ENCODE measurements at regions not wholly inside any gene's neighbourhood (a gene's known extent, or its start where the extent isn't known, plus 50 kb on each side); places are given as distances from the start of the nearest gene placed in this dataset.

DNA sequence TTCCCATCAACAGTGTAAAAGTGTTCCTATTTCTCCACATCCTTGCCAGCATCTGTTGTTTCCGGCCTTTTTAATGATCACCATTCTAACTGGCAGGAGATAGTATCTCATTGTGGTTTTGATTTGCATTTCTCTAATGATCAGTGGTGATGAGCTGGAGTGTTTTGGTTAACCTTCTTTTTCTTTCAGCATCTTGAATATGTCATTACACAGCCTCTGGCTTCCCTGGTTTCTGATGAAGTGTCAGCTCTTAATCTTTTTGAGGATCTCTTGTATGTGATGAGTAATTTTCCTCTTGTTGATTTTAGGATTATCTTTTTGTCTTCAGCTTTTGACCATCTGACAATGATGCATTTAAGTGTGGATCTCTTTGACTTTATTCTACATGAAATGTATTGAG lies 133.2 kb upstream of the GRIK3 start:
- no peak for TF ChIP-seq EP300 (IDR thresholded peaks at IDR 0.05)
- TF ChIP-seq POLR2A (IDR thresholded peaks at IDR 0.05) = no peak
- TF ChIP-seq POLR2AphosphoS5 (IDR thresholded peaks at IDR 0.05) = no peak
- TF ChIP-seq, protein P1, sequence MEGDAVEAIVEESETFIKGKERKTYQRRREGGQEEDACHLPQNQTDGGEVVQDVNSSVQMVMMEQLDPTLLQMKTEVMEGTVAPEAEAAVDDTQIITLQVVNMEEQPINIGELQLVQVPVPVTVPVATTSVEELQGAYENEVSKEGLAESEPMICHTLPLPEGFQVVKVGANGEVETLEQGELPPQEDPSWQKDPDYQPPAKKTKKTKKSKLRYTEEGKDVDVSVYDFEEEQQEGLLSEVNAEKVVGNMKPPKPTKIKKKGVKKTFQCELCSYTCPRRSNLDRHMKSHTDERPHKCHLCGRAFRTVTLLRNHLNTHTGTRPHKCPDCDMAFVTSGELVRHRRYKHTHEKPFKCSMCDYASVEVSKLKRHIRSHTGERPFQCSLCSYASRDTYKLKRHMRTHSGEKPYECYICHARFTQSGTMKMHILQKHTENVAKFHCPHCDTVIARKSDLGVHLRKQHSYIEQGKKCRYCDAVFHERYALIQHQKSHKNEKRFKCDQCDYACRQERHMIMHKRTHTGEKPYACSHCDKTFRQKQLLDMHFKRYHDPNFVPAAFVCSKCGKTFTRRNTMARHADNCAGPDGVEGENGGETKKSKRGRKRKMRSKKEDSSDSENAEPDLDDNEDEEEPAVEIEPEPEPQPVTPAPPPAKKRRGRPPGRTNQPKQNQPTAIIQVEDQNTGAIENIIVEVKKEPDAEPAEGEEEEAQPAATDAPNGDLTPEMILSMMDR (IDR thresholded peaks at IDR 0.05) = no peak
- peaks cover 0 to 10% (median 0%) of the 10 kb centered on the region in 3 donors for H3K27me3 ChIP-seq
- 86 to 88% methylated on average over 1 of the region's 1 CpG for WGBS, 2 donors
- DNase-seq = no peak
- no peak overlapping the region for H3K4me3 ChIP-seq
- H3K27ac ChIP-seq = no peak overlapping the region
- H3K36me3 ChIP-seq = no peaks in the 10 kb centered on the region
- intact Hi-C loops (cut with DNase I) = no loop called here
- no peaks in the 10 kb centered on the region for H3K4me1 ChIP-seq
- peaks cover 0 to 2% (median 0%) of the 10 kb centered on the region in 4 donors for H3K9me3 ChIP-seq

DNA sequence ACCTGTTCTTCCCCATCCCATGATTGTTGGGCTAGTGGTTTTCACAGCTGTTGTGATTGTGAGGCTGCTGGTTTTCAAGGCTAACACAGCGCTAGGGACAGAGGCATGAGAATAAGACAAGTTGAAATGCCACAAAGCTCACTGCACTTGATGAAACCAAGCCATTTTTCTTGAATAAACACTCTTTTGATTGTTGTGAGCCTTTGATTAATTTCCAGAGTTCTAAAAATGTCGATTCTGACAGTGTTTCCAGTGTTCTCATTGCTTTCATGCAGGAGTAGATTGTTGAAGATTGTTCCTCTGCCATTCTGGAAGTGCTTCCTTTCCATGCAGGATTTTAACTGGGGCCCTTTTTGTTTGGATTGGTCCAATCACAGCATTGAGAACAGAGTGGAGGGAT lies 134.9 kb upstream of the GRIK3 start:
- H3K36me3 ChIP-seq = no peaks in the 10 kb centered on the region
- TF ChIP-seq POLR2AphosphoS5 (IDR thresholded peaks at IDR 0.05) (no peak), POLR2A (IDR thresholded peaks at IDR 0.05) (no peak), EP300 (IDR thresholded peaks at IDR 0.05) (no peak)
- TF ChIP-seq, protein P1 (IDR thresholded peaks at IDR 0.05) = no peak
- peaks cover 0 to 2% (median 0%) of the 10 kb centered on the region in 4 donors for H3K9me3 ChIP-seq
- H3K27me3 ChIP-seq = peaks cover 0 to 10% (median 0%) of the 10 kb centered on the region in 3 donors
- no peaks in the 10 kb centered on the region for H3K4me1 ChIP-seq
- H3K4me3 ChIP-seq = no peak overlapping the region
- intact Hi-C loops (cut with DNase I) = no loop called here
- DNase-seq = no peak
- H3K27ac ChIP-seq = no peak overlapping the region
- 46 to 59% methylated on average over 2 of the region's 2 CpGs for WGBS, 2 donors

- DNase-seq = no peak
These were observed 135.5 kb upstream of the GRIK3 start for GRCh38 chr1:37169743-37170275.

DNA sequence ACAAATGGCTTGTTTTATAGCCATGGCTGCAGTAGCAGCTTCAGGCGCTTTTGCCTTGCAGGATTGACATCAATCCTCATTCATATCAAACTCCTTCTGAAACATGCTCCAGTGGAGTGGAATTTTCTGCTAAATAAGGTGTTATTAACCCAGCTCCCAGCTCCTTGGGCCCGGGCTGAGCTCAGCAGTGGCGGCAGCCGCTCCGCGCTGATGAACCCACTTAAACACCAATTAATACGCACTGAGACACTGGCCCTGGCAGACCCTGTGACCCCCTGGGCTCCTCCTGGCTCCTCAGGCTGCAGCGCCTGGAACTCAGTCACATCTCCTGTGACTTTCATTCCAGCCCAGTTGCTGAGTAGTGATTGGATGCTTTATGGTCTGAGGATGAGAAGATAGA lies 137.4 kb upstream of the GRIK3 start:
- intact Hi-C loops (cut with DNase I) = no loop called here
- Histone ChIP-seq H3K27ac (no peak overlapping the region), H3K36me3 (no peaks in the 10 kb centered on the region), H3K4me3 (no peak overlapping the region), H3K27me3 (peaks cover 0 to 10% (median 0%) of the 10 kb centered on the region in 3 donors), H3K9me3 (no peaks in the 10 kb centered on the region), H3K4me1 (no peaks in the 10 kb centered on the region)
- no peak for DNase-seq
- no peak for TF ChIP-seq POLR2AphosphoS5 (IDR thresholded peaks at IDR 0.05)
- TF ChIP-seq POLR2A (IDR thresholded peaks at IDR 0.05) = no peak
- TF ChIP-seq, protein P1 (IDR thresholded peaks at IDR 0.05) = no peak
- TF ChIP-seq EP300 (IDR thresholded peaks at IDR 0.05) = no peak
- WGBS, 2 donors = 75 to 81% methylated on average over 8 of the region's 8 CpGs

More at GRCh38 chr1:37169743-37170275, 135.5 kb upstream of the GRIK3 start:
- H3K9me3 ChIP-seq = peaks cover 0 to 2% (median 0%) of the 10 kb centered on the region in 4 donors
- H3K36me3 ChIP-seq = no peaks in the 10 kb centered on the region
- WGBS, 2 donors = 83% methylated on average over 8 of the region's 8 CpGs
- no peak for TF ChIP-seq POLR2AphosphoS5 (IDR thresholded peaks at IDR 0.05)
- TF ChIP-seq POLR2A (IDR thresholded peaks at IDR 0.05) = no peak
- TF ChIP-seq EP300 (IDR thresholded peaks at IDR 0.05) = no peak
- TF ChIP-seq, protein P1 (IDR thresholded peaks at IDR 0.05) = no peak
- intact Hi-C loops (cut with DNase I) = no loop called here
- H3K4me1 ChIP-seq = no peaks in the 10 kb centered on the region
- H3K4me3 ChIP-seq = no peak overlapping the region
- no peak overlapping the region for H3K27ac ChIP-seq
- peaks cover 0 to 10% (median 0%) of the 10 kb centered on the region in 3 donors for H3K27me3 ChIP-seq

DNA sequence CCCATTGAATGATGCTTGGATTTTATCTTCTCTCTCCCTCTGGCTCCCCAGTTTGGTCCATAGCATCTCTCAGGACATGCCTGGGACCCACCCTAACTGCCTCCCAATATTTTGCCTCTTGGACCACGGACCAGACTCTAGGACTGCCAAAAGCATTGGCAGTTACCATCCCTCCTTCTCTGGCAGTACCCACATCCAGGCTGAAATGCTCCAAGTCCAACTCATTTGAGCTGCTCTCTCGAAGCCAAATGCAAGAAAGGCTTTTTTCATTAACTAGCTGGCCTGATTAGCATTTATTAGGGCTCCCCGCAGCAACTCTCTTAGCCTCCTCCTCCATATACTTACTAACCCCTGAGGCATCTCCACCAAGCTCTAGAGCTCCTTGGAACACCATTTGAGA lies 140.0 kb upstream of the GRIK3 start:
- H3K36me3 ChIP-seq = no peaks in the 10 kb centered on the region
- intact Hi-C loops (cut with DNase I) = no loop called here
- WGBS, 2 donors = 44 to 64% methylated on average over 3 of the region's 3 CpGs
- H3K27me3 ChIP-seq = peaks cover 0 to 10% (median 0%) of the 10 kb centered on the region in 3 donors
- no peaks in the 10 kb centered on the region for H3K9me3 ChIP-seq
- no peak overlapping the region for H3K27ac ChIP-seq
- no peak overlapping the region for H3K4me3 ChIP-seq
- H3K4me1 ChIP-seq = no peaks in the 10 kb centered on the region
- no peak for DNase-seq
- TF ChIP-seq, protein P1 (IDR thresholded peaks at IDR 0.05) = no peak
- TF ChIP-seq EP300 (IDR thresholded peaks at IDR 0.05) (no peak), POLR2A (IDR thresholded peaks at IDR 0.05) (no peak), POLR2AphosphoS5 (IDR thresholded peaks at IDR 0.05) (no peak)

All from sigmoid colon (tissue), 6 donors.